ENCODE measurements at regions not wholly inside any gene's neighbourhood (a gene's known extent, or its start where the extent isn't known, plus 50 kb on each side); places are given as distances from the start of the nearest gene placed in this dataset.

- TF ChIP-seq CTCF (conservative IDR thresholded peaks at IDR 0.05; ENCODE audit: low read length): no peak
- no peak for DNase-seq (ENCODE audit: low read depth)
- no peak overlapping the region for H3K4me3 ChIP-seq (ENCODE audit: low read length)
These were observed 59.3 kb upstream of the CFAP161 start for GRCh38 chr15:81074773-81075172.

GRCh38 chr15:81075272-81075671 lies 58.8 kb upstream of the CFAP161 start:
- H3K4me3 ChIP-seq (ENCODE audit: low read length): no peak overlapping the region
- TF ChIP-seq CTCF (conservative IDR thresholded peaks at IDR 0.05; ENCODE audit: low read length): no peak
- DNase-seq (ENCODE audit: low read depth): no peak

GRCh38 chr15:81080996-81081395 lies 53.1 kb upstream of the CFAP161 start:
- no peak for TF ChIP-seq CTCF (conservative IDR thresholded peaks at IDR 0.05; ENCODE audit: low read length)
- DNase-seq (ENCODE audit: low read depth): no peak
- no peak overlapping the region for H3K4me3 ChIP-seq (ENCODE audit: low read length)

- no peak for DNase-seq (ENCODE audit: low read depth)
- TF ChIP-seq CTCF (conservative IDR thresholded peaks at IDR 0.05; ENCODE audit: low read length): no peak
- H3K4me3 ChIP-seq (ENCODE audit: low read length): no peak overlapping the region
These were observed 50.9 kb upstream of the CFAP161 start for GRCh38 chr15:81083201-81083600.
